Nephron progenitor cell (in vitro differentiated cells): ENCODE measurements at regions not wholly inside any gene's neighbourhood (a gene's known extent, or its start where the extent isn't known, plus 50 kb on each side); places are given as distances from the start of the nearest gene placed in this dataset.
A peak's percentile ranks its signal among the peaks of the same experiment; 100 is the strongest.
"Not testable (repeated sequence)": the region's sequence is repeated elsewhere in the genome, so short reads cannot be mapped to it uniquely, and the experiment has no call there.

ENCODE experiments used
- DNase-seq: peaks from one replicate; pipeline ENCODE4 v3.0.0; 2021
- H3K27ac Mint-ChIP-seq: 2 replicates; pipeline ENCODE4 v1.8.0; 2021; ENCODE audit warnings: mild to moderate bottlenecking, moderate library complexity, mixed read lengths
- H3K27me3 Mint-ChIP-seq: 2 replicates; pipeline ENCODE4 v1.8.0; 2021; ENCODE audit warnings: mild to moderate bottlenecking, low read depth, mixed read lengths; ENCODE audit not compliant: poor library complexity
- H3K36me3 Mint-ChIP-seq: 2 replicates; pipeline ENCODE4 v1.8.0; 2021; ENCODE audit warnings: low read depth, mixed read lengths
- H3K4me1 Mint-ChIP-seq: 2 replicates; pipeline ENCODE4 v1.8.0; 2021; ENCODE audit warnings: mixed read lengths
- H3K4me3 Mint-ChIP-seq: 2 replicates; pipeline ENCODE4 v1.8.0; 2021; ENCODE audit warnings: mild to moderate bottlenecking, moderate library complexity, mixed read lengths
- H3K9me3 Mint-ChIP-seq: 2 replicates; pipeline ENCODE4 v1.8.0; 2021; ENCODE audit warnings: mild to moderate bottlenecking, moderate library complexity, mixed read lengths
- TF ChIP-seq, protein P1 (sequence below): fragments of 200-600 bp; sonication (generic); IDR thresholded peaks from 2 replicates; pipeline ENCODE4 v1.5.0; 2021; ENCODE audit warnings: antibody characterized with exemption

DNA sequence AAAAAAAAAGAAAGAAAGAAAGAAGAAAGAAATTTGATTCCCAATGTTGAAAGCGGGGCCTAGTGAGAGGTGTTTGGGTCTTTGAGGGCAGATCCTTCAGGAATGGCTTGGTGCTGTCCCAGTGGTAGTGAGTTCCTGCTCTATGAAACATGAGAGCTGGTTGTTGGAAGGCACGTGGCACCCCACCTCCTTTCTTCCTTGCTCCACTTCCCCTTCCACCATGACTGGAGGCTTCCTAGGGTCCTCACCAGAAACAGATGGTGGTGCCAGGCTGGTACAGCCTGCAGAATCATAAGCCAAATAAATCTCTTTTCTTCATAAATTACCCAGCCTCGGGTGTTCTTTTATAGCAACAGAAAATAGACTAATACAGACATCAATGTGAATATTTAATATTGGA, 147.3 kb upstream of the KCNJ18 start:
- Mint-ChIP-seq H3K27me3 (peaks cover 3% of the 10 kb centered on the region), H3K4me3 (no peak overlapping the region), H3K36me3 (peaks cover 11% of the 10 kb centered on the region), H3K9me3 (peaks cover 25% of the 10 kb centered on the region), H3K4me1 (peaks cover 12% of the 10 kb centered on the region), H3K27ac (no peak overlapping the region)
- DNase-seq, result no peak
- TF ChIP-seq, protein P1, sequence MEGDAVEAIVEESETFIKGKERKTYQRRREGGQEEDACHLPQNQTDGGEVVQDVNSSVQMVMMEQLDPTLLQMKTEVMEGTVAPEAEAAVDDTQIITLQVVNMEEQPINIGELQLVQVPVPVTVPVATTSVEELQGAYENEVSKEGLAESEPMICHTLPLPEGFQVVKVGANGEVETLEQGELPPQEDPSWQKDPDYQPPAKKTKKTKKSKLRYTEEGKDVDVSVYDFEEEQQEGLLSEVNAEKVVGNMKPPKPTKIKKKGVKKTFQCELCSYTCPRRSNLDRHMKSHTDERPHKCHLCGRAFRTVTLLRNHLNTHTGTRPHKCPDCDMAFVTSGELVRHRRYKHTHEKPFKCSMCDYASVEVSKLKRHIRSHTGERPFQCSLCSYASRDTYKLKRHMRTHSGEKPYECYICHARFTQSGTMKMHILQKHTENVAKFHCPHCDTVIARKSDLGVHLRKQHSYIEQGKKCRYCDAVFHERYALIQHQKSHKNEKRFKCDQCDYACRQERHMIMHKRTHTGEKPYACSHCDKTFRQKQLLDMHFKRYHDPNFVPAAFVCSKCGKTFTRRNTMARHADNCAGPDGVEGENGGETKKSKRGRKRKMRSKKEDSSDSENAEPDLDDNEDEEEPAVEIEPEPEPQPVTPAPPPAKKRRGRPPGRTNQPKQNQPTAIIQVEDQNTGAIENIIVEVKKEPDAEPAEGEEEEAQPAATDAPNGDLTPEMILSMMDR, result no peak

DNA sequence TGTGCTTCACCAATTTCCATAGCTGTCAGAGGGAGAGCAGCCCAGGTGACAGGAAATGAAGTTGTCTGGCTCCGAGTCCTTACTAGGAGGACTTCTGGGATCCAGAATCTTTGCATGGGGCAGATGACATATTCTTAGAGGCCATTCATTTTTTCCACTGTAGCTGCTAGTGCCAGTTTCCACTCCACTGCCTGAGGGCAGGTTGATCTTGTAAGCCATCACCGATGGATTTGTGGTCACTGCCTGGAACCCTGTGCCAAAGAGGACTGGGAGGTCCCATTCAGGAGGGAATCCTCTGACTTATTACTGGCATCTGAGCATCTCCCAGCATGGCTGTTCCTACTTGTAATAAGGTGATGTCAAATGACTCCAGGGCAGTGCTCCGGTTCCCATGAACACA, 144.1 kb upstream of the KCNJ18 start:
- Mint-ChIP-seq H3K27ac (no peak overlapping the region), H3K27me3 (peaks cover 10% of the 10 kb centered on the region), H3K4me1 (peaks cover 14% of the 10 kb centered on the region), H3K36me3 (peaks cover 8% of the 10 kb centered on the region), H3K4me3 (no peak overlapping the region), H3K9me3 (peaks cover 39% of the 10 kb centered on the region)
- no peak for DNase-seq
- TF ChIP-seq, protein P1, result no peak

DNA sequence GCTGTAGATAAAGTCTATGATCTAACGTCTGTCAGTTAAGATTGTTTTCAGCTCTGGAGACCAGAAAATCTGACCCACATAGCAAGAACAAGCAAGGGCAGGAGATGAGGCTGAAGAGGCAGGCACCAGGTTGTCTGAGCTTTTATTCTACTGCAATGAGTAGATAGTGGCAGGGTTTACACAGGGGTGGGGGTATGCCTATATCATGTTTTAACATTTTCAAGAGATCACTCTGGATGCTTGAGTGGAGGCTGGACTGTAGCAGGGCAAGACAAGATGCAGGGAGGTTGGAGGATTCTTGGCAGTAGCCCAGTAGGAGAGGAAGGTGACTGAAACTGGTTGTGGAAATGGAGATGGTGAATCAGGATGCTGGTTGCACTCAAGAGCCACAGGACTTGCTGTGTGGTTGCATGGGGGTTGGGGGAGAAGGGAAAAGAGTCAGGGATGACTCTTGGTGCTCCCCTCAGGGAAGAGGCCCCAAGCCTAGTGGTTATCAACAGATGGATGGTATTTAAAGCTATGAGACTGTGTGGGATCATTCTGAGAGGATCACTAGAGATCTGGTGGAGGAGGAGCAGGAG, 143.1 kb upstream of the KCNJ18 start:
- no peak for DNase-seq
- peaks cover 10% of the 10 kb centered on the region for H3K27me3 Mint-ChIP-seq
- H3K4me3 Mint-ChIP-seq, result peak overlapping the region; percentile 75
- peaks cover 8% of the 10 kb centered on the region for H3K36me3 Mint-ChIP-seq
- TF ChIP-seq, protein P1, result no peak
- peaks cover 14% of the 10 kb centered on the region for H3K4me1 Mint-ChIP-seq
- no peak overlapping the region for H3K27ac Mint-ChIP-seq
- H3K9me3 Mint-ChIP-seq, result peaks cover 41% of the 10 kb centered on the region

DNA sequence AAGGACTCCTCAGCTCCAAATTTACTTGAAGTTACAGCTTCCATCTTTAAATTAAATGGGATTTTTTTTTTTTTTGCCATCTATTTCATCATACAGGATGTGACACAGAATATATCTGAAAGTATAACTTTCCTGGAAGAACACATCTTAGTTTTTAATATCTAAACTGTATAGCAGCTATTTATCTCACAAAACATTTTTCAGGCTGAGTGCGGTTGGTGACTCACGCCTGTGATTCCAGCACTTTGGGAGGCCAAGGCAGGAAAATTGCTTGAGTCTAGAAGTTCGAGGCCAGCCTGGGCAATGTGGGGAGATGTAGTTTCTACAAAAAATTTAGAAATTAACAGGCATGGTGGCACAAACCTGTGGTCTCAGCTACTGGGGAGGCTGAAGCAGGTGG, 142.3 kb upstream of the KCNJ18 start:
- peaks cover 14% of the 10 kb centered on the region for H3K4me1 Mint-ChIP-seq
- peaks cover 12% of the 10 kb centered on the region for H3K27me3 Mint-ChIP-seq
- H3K36me3 Mint-ChIP-seq, H3K27ac Mint-ChIP-seq, DNase-seq: not testable (repeated sequence)
- peaks cover 35% of the 10 kb centered on the region for H3K9me3 Mint-ChIP-seq
- H3K4me3 Mint-ChIP-seq, result peak overlapping the region; percentile 75

DNA sequence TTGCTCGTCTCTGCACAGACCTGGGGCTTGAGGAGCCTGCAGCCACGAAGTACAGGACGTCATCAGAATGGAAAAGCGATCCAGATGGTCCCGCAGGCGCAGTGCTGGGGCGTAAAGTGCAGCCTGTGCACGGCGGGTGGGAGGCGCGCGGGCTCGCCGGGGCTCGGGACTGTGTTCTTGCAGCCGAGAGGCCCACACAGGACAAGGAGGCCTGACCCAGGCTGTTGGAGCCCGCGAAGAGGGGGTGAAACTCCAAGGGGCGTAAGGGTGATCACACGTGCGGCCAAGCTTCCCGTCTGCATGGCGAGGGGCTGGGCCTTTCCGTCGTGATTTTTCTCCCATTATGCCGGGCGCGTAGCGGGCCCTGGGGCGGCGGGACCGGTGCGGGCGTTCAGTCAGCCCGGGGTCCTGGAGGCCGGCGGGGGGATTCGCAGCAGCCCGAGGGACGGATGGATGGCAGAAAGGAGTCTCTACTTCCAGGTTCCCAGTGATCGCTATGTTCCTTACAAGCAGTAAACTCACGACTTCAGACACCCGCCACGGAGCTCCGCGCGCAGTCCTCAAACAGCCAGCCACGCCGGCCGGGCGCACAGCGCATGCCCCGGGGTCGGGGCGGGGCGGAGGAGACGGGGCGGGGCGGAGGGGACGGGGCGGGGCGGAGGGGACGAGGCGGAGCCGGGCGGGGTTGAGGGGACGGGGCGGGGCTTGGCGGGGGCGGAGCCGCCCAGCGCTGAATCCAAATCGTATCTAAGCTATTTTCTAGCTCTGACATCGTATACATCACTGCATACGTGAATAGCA, 141.0 kb upstream of the KCNJ18 start:
- no peak overlapping the region for H3K27ac Mint-ChIP-seq
- H3K27me3 Mint-ChIP-seq, result peaks cover 12% of the 10 kb centered on the region
- DNase-seq, result peak; percentile 87
- TF ChIP-seq, protein P1, result no peak
- H3K4me1 Mint-ChIP-seq, result peaks cover 14% of the 10 kb centered on the region
- peak overlapping the region; percentile 75 for H3K4me3 Mint-ChIP-seq
- H3K36me3 Mint-ChIP-seq, result peaks cover 8% of the 10 kb centered on the region
- peaks cover 45% of the 10 kb centered on the region for H3K9me3 Mint-ChIP-seq

DNA sequence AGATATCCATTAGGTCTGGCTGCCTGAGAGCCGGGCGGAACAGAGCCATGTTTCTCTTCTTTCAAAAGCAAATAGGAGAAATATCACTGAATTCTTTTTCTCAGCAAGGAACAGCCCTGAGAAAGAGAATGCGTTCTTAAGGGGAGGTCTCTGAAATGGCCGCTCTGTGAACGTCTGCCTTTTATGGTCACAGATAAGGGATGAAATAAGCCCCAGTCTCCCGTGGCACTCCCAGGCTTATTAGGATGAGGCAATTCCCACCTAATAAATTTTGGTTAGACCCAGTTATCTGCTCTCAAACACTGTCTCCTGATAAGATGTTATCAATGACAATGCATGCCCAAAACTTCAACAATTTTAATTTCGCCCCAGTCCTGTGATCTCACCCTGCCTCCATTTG, 133.4 kb upstream of the KCNJ18 start:
- H3K27ac Mint-ChIP-seq, H3K4me1 Mint-ChIP-seq, H3K36me3 Mint-ChIP-seq, DNase-seq, H3K27me3 Mint-ChIP-seq, H3K4me3 Mint-ChIP-seq: not testable (repeated sequence)
- H3K9me3 Mint-ChIP-seq, result peaks cover 75% of the 10 kb centered on the region

DNA sequence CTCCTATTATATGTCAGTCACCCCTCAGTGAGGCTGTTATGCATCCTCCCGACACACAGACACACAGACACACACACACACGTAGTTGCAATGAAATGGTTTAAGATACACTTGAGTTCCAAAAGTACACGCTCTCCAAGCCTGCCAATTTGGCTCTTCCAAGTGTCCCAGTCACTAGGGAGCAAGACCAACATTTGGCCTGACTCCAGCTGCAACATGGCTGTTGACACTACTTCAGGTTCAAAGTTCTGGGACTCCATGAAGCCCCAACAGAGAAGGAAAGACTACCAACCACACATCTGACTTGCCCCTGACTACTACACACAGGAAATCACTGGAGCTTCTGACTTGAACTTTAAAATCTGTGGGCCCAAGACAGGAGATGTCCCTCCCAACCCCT, 128.1 kb upstream of the KCNJ18 start:
- Mint-ChIP-seq H3K27ac (no peak overlapping the region), H3K27me3 (peaks cover 6% of the 10 kb centered on the region), H3K9me3 (peaks cover 70% of the 10 kb centered on the region), H3K4me3 (no peak overlapping the region), H3K4me1 (no peaks in the 10 kb centered on the region), H3K36me3 (no peaks in the 10 kb centered on the region)
- TF ChIP-seq, protein P1, result no peak
- DNase-seq, result no peak

DNA sequence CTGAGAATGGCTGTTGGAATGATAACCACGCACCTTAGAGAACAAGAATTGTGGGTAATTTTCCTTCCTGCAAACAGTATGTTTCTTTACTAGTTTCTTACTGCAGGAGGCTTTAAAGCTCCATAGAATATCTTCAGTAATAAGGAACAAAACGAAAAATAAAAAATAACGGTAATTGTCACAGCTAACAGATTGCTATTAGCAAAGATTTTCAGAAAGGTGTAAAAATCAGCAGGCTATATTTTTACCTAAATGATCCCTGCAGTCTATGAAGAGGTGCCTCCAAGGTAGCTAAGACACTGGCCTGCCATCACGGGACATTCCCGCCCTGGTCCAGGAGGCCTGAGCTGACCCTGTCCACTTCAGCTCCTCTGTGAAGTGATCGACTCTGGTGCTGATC, 127.6 kb upstream of the KCNJ18 start:
- not testable (repeated sequence) for H3K27ac Mint-ChIP-seq, H3K4me1 Mint-ChIP-seq, H3K27me3 Mint-ChIP-seq, H3K4me3 Mint-ChIP-seq, H3K36me3 Mint-ChIP-seq, DNase-seq
- H3K9me3 Mint-ChIP-seq, result peaks cover 70% of the 10 kb centered on the region

DNA sequence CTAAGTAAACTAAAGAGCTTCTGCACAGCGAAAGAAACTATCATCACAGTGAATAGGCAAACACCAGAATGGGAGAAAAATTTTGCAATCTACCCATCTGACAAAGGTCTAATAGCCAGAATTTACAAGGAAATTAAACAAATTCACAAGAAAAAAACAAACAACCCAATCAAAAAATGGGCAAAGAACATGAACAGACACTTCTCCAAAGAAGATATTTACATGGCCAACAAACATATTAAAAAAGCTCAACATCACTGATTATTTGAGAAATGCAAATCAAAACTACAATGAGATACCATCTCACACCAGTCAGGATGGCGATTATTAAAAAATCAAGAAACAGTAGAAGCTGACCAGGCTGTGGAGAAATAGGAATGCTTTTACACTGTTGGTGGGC, 121.9 kb upstream of the KCNJ18 start:
- not testable (repeated sequence) for H3K4me3 Mint-ChIP-seq, H3K36me3 Mint-ChIP-seq, H3K27ac Mint-ChIP-seq, H3K4me1 Mint-ChIP-seq, DNase-seq, H3K27me3 Mint-ChIP-seq
- H3K9me3 Mint-ChIP-seq, result peaks cover 50% of the 10 kb centered on the region
